ENCODE measurements at regions not wholly inside any gene's neighbourhood (a gene's known extent, or its start where the extent isn't known, plus 50 kb on each side); places are given as distances from the start of the nearest gene placed in this dataset.

GRCh38 chr2:47232738-47233415 lies 56.6 kb upstream of the CALM2 start:
- no peak overlapping the region for H2AFZ ChIP-seq (ENCODE audit: control insufficient read depth, low read length)
- H3K4me2 ChIP-seq (ENCODE audit: control insufficient read depth, extremely low read depth, insufficient read depth, low read depth, low read length): no peak overlapping the region
- TF ChIP-seq CTCF (optimal IDR thresholded peaks at IDR 0.05 in 1 of 3, IDR thresholded peaks at IDR 0.05 in 1 of 3, conservative IDR thresholded peaks at IDR 0.05 in 1 of 3; ENCODE audit: extremely low read depth in 1 of 3, insufficient read depth in 2 of 3, low read length in 3 of 3) (no peak), EZH2 (IDR thresholded peaks at IDR 0.05; ENCODE audit: low read length) (no peak)
- DNase-seq (ENCODE audit: low read depth, low spot score) (no peak), FAIRE-seq (no peak)
- dilution Hi-C loops (cut with MboI; ENCODE audit: extremely low pct_ligation_motif_present, low sequenced_read_pairs): no loop called here
- no peak overlapping the region for H3K9ac ChIP-seq (ENCODE audit: control insufficient read depth, extremely low read depth, insufficient read depth, low read length)
- no peak overlapping the region for H3K4me3 ChIP-seq (ENCODE audit: control insufficient read depth in 2 of 3, extremely low read depth in 1 of 3, insufficient read depth in 2 of 3, low read depth in 1 of 3, low read length in 3 of 3)
- no peaks in the 10 kb centered on the region for H3K9me3 ChIP-seq (ENCODE audit: control insufficient read depth, low read depth, low read length)
- H4K20me1 ChIP-seq (ENCODE audit: control insufficient read depth, extremely low read depth, insufficient read depth, low read length): no peaks in the 10 kb centered on the region
- H3K79me2 ChIP-seq (ENCODE audit: control insufficient read depth, insufficient read depth, low read length): no peaks in the 10 kb centered on the region
- peaks cover 20% of the 10 kb centered on the region for H3K27me3 ChIP-seq (ENCODE audit: control insufficient read depth, extremely low read depth, insufficient read depth, low read length)
- no peak overlapping the region for H3K27ac ChIP-seq (ENCODE audit: control insufficient read depth, insufficient read depth, low read length)
- H3K9me1 ChIP-seq (ENCODE audit: control insufficient read depth, extremely low read depth, insufficient read depth, low read length): no peaks in the 10 kb centered on the region
- H3K4me1 ChIP-seq (ENCODE audit: control insufficient read depth, extremely low read depth, insufficient read depth, low read length): no peaks in the 10 kb centered on the region
- no peaks in the 10 kb centered on the region for H3K36me3 ChIP-seq (ENCODE audit: control insufficient read depth in 2 of 2, extremely low read depth in 1 of 2, insufficient read depth in 2 of 2, low read length in 2 of 2)

- no peak for DNase-seq (ENCODE audit: low read depth, low spot score)
Measured at GRCh38 chr2:47230418-47230817, 54.1 kb upstream of the CALM2 start.

More at GRCh38 chr2:47230418-47230817, 54.1 kb upstream of the CALM2 start:
- Histone ChIP-seq H3K36me3 (ENCODE audit: control insufficient read depth in 2 of 2, extremely low read depth in 1 of 2, insufficient read depth in 2 of 2, low read length in 2 of 2) (no peaks in the 10 kb centered on the region), H2AFZ (ENCODE audit: control insufficient read depth, low read length) (no peak overlapping the region), H3K4me3 (ENCODE audit: control insufficient read depth in 2 of 3, extremely low read depth in 1 of 3, insufficient read depth in 2 of 3, low read depth in 1 of 3, low read length in 3 of 3) (no peak overlapping the region), H3K9me1 (ENCODE audit: control insufficient read depth, extremely low read depth, insufficient read depth, low read length) (no peaks in the 10 kb centered on the region), H4K20me1 (ENCODE audit: control insufficient read depth, extremely low read depth, insufficient read depth, low read length) (no peaks in the 10 kb centered on the region), H3K4me2 (ENCODE audit: control insufficient read depth, extremely low read depth, insufficient read depth, low read depth, low read length) (no peak overlapping the region), H3K4me1 (ENCODE audit: control insufficient read depth, extremely low read depth, insufficient read depth, low read length) (no peaks in the 10 kb centered on the region), H3K9ac (ENCODE audit: control insufficient read depth, extremely low read depth, insufficient read depth, low read length) (no peak overlapping the region), H3K27ac (ENCODE audit: control insufficient read depth, insufficient read depth, low read length) (no peak overlapping the region), H3K79me2 (ENCODE audit: control insufficient read depth, insufficient read depth, low read length) (no peaks in the 10 kb centered on the region), H3K27me3 (ENCODE audit: control insufficient read depth, extremely low read depth, insufficient read depth, low read length) (no peaks in the 10 kb centered on the region), H3K9me3 (ENCODE audit: control insufficient read depth, low read depth, low read length) (no peaks in the 10 kb centered on the region)
- dilution Hi-C loops (cut with MboI; ENCODE audit: extremely low pct_ligation_motif_present, low sequenced_read_pairs): no loop called here
- TF ChIP-seq CTCF (optimal IDR thresholded peaks at IDR 0.05 in 1 of 3, IDR thresholded peaks at IDR 0.05 in 1 of 3, conservative IDR thresholded peaks at IDR 0.05 in 1 of 3; ENCODE audit: extremely low read depth in 1 of 3, insufficient read depth in 2 of 3, low read length in 3 of 3) (no peak), EZH2 (IDR thresholded peaks at IDR 0.05; ENCODE audit: low read length) (no peak)
- no peak for FAIRE-seq
